GM12878 (cell line): ENCODE measurements at regions not wholly inside any gene's neighbourhood (a gene's known extent, or its start where the extent isn't known, plus 50 kb on each side); places are given as distances from the start of the nearest gene placed in this dataset.

ENCODE experiments used
- ATAC-seq: fragments of 200-7000 bp; cut with Tn5 transposase; 3 replicates; pipeline ENCODE4 v1.9.1; 2020; ENCODE audit warnings: mild to moderate bottlenecking, moderate library complexity
- BruUV-seq: library from RNA; stranded (reverse); fragments of 400-500 nt; replicated peaks from 2 replicates; lab custom pipeline; 2021; lab: Mats Ljungman, UMichigan
- CTCF ChIA-PET: fragments of 300-600 bp; sonication (Branson Sonifier 250); formaldehyde crosslinking; extraction: SDS; loops from one replicate; lab custom pipeline; 2021; ENCODE audit warnings: inconsistent platforms; lab: Yijun Ruan, JAX
- POLR2A ChIA-PET: fragments of 350-600 bp; formaldehyde crosslinking; extraction: SDS; loops from one replicate; lab custom pipeline; 2021; ENCODE audit warnings: inconsistent platforms; lab: Charles Lee
- RAD21 ChIA-PET: fragments of 300-600 bp; sonication (Branson Sonifier 250); formaldehyde crosslinking; loops from one replicate; lab custom pipeline; 2023; ENCODE audit warnings: antibody characterized with exemption; ENCODE audit not compliant: unreplicated experiment; lab: Charles Lee
- SMC1A ChIA-PET: fragments of 300-600 bp; sonication (Branson Sonifier 250); formaldehyde crosslinking; loops from one replicate; lab custom pipeline; 2023; ENCODE audit not compliant: unreplicated experiment, uncharacterized antibody; lab: Charles Lee
- DNase-seq: peaks from one replicate; pipeline ENCODE4 v3.0.0-alpha.2; 2011; ENCODE audit warnings: low read depth, low spot score
- FAIRE-seq: peaks from 3 replicates; lab custom pipeline; 2011; peaks lifted over from hg19 to GRCh38; lab: Jason Lieb, UNC
- H2AFZ ChIP-seq: 2 replicates; pipeline ENCODE4 v1.6.0; 2011; ENCODE audit warnings: low read depth, low read length, control low read depth; ENCODE audit not compliant: control insufficient read depth
- H3K27ac ChIP-seq: 2 replicates; pipeline ENCODE4 v1.5.1; 2011; ENCODE audit warnings: control low read depth; ENCODE audit not compliant: control insufficient read depth, insufficient read depth
- H3K27me3 ChIP-seq, 2 experiments: replicated peaks in 1 of 2; 2 replicates each; pipeline versions ENCODE4 v1.6.0 to v1.6.1; 2011; ENCODE audit warnings: low read length in 1 of 2; ENCODE audit not compliant: control insufficient read depth in 2 of 2, insufficient read depth in 2 of 2
- H3K36me3 ChIP-seq, 2 experiments: 2 replicates each; pipeline ENCODE4 v1.5.1; 2011; ENCODE audit warnings: low read length in 1 of 2; ENCODE audit not compliant: control insufficient read depth in 2 of 2, insufficient read depth in 2 of 2
- H3K4me1 ChIP-seq: 2 replicates; pipeline ENCODE4 v1.6.1; 2011; ENCODE audit warnings: mild to moderate bottlenecking, low read length, moderate library complexity, mixed read lengths; ENCODE audit not compliant: control insufficient read depth, insufficient read depth
- H3K4me2 ChIP-seq: 2 replicates; pipeline ENCODE4 v1.6.0; 2011; ENCODE audit warnings: control low read depth; ENCODE audit not compliant: control insufficient read depth, insufficient read depth
- H3K4me3 ChIP-seq: fragments of 200-600 bp; sonication (generic); 2 replicates; pipeline ENCODE4 v1.5.1; 2016
- H3K79me2 ChIP-seq: 2 replicates; pipeline ENCODE4 v1.6.0; 2011; ENCODE audit warnings: low read length; ENCODE audit not compliant: control insufficient read depth, insufficient read depth
- H3K9ac ChIP-seq: 2 replicates; pipeline ENCODE4 v1.8.0; 2011; ENCODE audit warnings: low read length, control low read depth, mixed read lengths; ENCODE audit not compliant: control insufficient read depth, insufficient read depth
- H3K9me3 ChIP-seq: replicated peaks from 3 replicates; pipeline ENCODE4 v1.5.1; 2011; ENCODE audit warnings: mild to moderate bottlenecking, low read length; ENCODE audit not compliant: control insufficient read depth, insufficient read depth
- H4K20me1 ChIP-seq: 2 replicates; pipeline ENCODE4 v1.6.0; 2011; ENCODE audit not compliant: control insufficient read depth, insufficient read depth
- BRCA1 ChIP-seq: IDR thresholded peaks from 2 replicates; pipeline ENCODE4 v1.6.1; 2011; ENCODE audit warnings: low read depth, low read length, improper control_type of control experiment
- CHD4 ChIP-seq: fragments of 200-600 bp; sonication (generic); IDR thresholded peaks from 2 replicates; pipeline ENCODE4 v1.6.1; 2016; ENCODE audit warnings: mild to moderate bottlenecking
- ESRRA ChIP-seq: IDR thresholded peaks from 2 replicates; pipeline ENCODE4 v1.6.1; 2012; ENCODE audit warnings: mild to moderate bottlenecking, low read length, improper control_type of control experiment
- GABPA ChIP-seq: IDR thresholded peaks from 2 replicates; pipeline ENCODE4 v1.6.1; 2014; ENCODE audit warnings: antibody characterized with exemption, low read depth, mild to moderate bottlenecking, inconsistent platforms
- HDGF ChIP-seq: fragments of 450-650 bp; IDR thresholded peaks from 2 replicates; pipeline ENCODE4 v1.6.1; 2016; ENCODE audit warnings: antibody characterized with exemption
- LARP7 ChIP-seq: fragments of 450-650 bp; IDR thresholded peaks from 2 replicates; pipeline ENCODE4 v1.6.1; 2017; ENCODE audit warnings: mild to moderate bottlenecking
- PAX5 ChIP-seq: IDR thresholded peaks from 2 replicates; pipeline ENCODE4 v1.6.1; 2011; ENCODE audit warnings: low read depth, low read length, borderline replicate concordance
- PAX8 ChIP-seq: fragments of 450-650 bp; IDR thresholded peaks from 2 replicates; pipeline ENCODE4 v1.6.1; 2017; ENCODE audit warnings: mild to moderate bottlenecking, moderate library complexity
- PML ChIP-seq: IDR thresholded peaks from 2 replicates; pipeline ENCODE4 v1.6.1; 2012; ENCODE audit warnings: low read length, inconsistent platforms
- POLR2AphosphoS2 ChIP-seq: IDR thresholded peaks from 2 replicates; pipeline ENCODE4 v1.6.1; 2011; ENCODE audit warnings: low read depth, mild to moderate bottlenecking, low read length, improper control_type of control experiment, moderate library complexity
- SIX5 ChIP-seq: IDR thresholded peaks from 2 replicates; pipeline ENCODE4 v1.6.1; 2011; ENCODE audit warnings: mild to moderate bottlenecking, low read depth, low read length, moderate library complexity; ENCODE audit not compliant: severe bottlenecking
- TBL1XR1 ChIP-seq: IDR thresholded peaks from 2 replicates; pipeline ENCODE4 v1.6.1; 2012; ENCODE audit warnings: low read depth, low read length, improper control_type of control experiment
- TCF3 ChIP-seq: IDR thresholded peaks from 2 replicates; pipeline ENCODE4 v1.6.1; 2012; ENCODE audit warnings: low read depth, mild to moderate bottlenecking, low read length, borderline replicate concordance; ENCODE audit not compliant: insufficient read depth
- WRNIP1 ChIP-seq: IDR thresholded peaks from 2 replicates; pipeline ENCODE4 v1.6.1; 2011; ENCODE audit warnings: low read depth, low read length, improper control_type of control experiment, borderline replicate concordance
- YY1 ChIP-seq: IDR thresholded peaks from 2 replicates; pipeline ENCODE4 v1.6.1; 2011; ENCODE audit warnings: low read depth, mild to moderate bottlenecking, low read length
- ZNF217 ChIP-seq: fragments of 450-650 bp; IDR thresholded peaks from 2 replicates; pipeline ENCODE4 v1.6.1; 2017; ENCODE audit warnings: antibody characterized with exemption, mild to moderate bottlenecking
- WGBS: methylation state at CpG from one replicate; pipeline ENCODE4 v1.1.6; 2016; ENCODE audit warnings: low lambda C conversion rate; ENCODE audit not compliant: insufficient replicate concordance, insufficient coverage; ENCODE audit errors: missing lambda C conversion rate; 5-methylcytosine and 5-hydroxymethylcytosine counted together
- in situ Hi-C: fragments of 300-500 bp; cut with MboI; formaldehyde crosslinking; loops from 9 replicates; pipeline ENCODE4 v1.14.3; 2018; ENCODE audit warnings: mixed read lengths
- intact Hi-C: fragments of 100-400 bp; cut with micrococcal nuclease; formaldehyde crosslinking; loops from one replicate; pipeline ENCODE4 v1.14.2; 2022; ENCODE audit not compliant: unreplicated experiment
- TF ChIP-seq, protein P1 (sequence below): IDR thresholded peaks from 2 replicates; pipeline ENCODE4 v1.6.1; 2012; ENCODE audit warnings: low read depth, low read length, improper control_type of control experiment
- TF ChIP-seq, protein P2 (sequence below): IDR thresholded peaks from 2 replicates; pipeline ENCODE4 v1.6.1; 2012; ENCODE audit warnings: low read depth, low read length, improper control_type of control experiment

DNA sequence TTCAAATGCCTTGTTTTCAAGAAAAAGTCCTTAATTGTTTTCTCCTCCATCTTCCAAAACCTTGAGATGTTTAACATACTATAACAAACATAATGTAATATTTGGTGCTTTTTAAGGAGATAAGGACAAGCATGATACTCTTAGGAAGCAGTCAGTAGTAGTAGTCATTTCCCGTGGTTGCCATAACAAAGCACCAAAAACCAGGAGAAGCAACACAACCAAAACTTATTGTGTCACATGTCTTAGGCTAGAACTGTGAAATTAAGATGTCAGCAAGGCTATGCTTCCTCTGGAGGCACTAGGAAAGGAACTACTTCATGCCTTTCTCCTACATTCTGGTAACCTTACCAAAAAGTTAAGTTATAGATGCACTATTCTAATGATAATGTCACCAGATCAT is 106.8 kb downstream of the MBL2 start (continued):
- TF ChIP-seq SIX5, result no peak

DNA sequence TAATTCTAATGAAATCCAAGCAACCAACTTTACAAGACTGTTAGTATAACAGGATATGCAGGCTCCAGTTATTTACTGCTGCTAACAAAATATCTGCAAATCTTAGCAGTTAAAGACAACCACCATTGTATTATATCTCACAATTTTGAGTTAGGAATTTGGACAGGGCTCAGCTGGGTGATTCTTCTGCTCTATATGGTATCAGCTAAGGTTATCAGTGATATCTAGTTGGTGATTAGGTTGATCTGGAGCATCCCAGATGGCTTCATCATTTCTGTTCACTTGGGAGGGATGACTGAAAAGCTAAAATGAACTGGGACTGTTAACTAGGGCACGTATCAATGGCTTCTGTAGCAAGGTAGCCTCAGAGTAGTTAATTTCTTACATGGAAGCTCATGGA is 105.7 kb downstream of the MBL2 start:
- in situ Hi-C loops, result no loop called here
- Histone ChIP-seq H3K4me2 (no peak overlapping the region), H3K9me3 (no peaks in the 10 kb centered on the region), H3K79me2 (no peaks in the 10 kb centered on the region), H3K36me3 (no peaks in the 10 kb centered on the region), H3K9ac (no peak overlapping the region), H3K4me1 (no peaks in the 10 kb centered on the region), H3K27me3 (no peaks in the 10 kb centered on the region), H4K20me1 (no peaks in the 10 kb centered on the region), H3K4me3 (no peak overlapping the region)
- no peak for ATAC-seq
- ChIA-PET CTCF (no interaction called here), RAD21 (no interaction called here), SMC1A (interaction anchor here (1.1 kb wide), 1 partner anchor 10 kb away, joined by 3 read pairs; no protein-coding TSS in a partner anchor)
- no TSS peak for BruUV-seq
- 0% methylated on average over 1 of the region's 1 CpG for WGBS
- DNase-seq, result no peak
- FAIRE-seq, result no peak
- intact Hi-C loops, result no loop called here
- TF ChIP-seq ZNF217 (no peak), CHD4 (no peak), BRCA1 (no peak), WRNIP1 (no peak), LARP7 (no peak), HDGF (no peak), TCF3 (no peak), TBL1XR1 (no peak), POLR2AphosphoS2 (no peak), YY1 (no peak), PAX5 (no peak), GABPA (no peak), PAX8 (no peak), ESRRA (no peak), PML (no peak)
- TF ChIP-seq, protein P1, sequence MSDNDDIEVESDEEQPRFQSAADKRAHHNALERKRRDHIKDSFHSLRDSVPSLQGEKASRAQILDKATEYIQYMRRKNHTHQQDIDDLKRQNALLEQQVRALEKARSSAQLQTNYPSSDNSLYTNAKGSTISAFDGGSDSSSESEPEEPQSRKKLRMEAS, result no peak
- TF ChIP-seq, protein P2, sequence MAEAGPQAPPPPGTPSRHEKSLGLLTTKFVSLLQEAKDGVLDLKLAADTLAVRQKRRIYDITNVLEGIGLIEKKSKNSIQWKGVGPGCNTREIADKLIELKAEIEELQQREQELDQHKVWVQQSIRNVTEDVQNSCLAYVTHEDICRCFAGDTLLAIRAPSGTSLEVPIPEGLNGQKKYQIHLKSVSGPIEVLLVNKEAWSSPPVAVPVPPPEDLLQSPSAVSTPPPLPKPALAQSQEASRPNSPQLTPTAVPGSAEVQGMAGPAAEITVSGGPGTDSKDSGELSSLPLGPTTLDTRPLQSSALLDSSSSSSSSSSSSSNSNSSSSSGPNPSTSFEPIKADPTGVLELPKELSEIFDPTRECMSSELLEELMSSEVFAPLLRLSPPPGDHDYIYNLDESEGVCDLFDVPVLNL, result no peak
- TF ChIP-seq, all 136 proteins: peak for 0
- POLR2A ChIA-PET, result no interaction called here
- Histone ChIP-seq H2AFZ (no peak overlapping the region), H3K27ac (no peak overlapping the region)
